ENCODE measurements at regions not wholly inside any gene's neighbourhood (a gene's known extent, or its start where the extent isn't known, plus 50 kb on each side); places are given as distances from the start of the nearest gene placed in this dataset.

- CTCF ChIA-PET (ENCODE audit: partially characterized antibody) = no interaction called here
- H3K9me3 ChIP-seq (ENCODE audit: insufficient read depth in 2 of 2, low read depth in 1 of 2, low read length in 1 of 2) = no peaks in the 10 kb centered on the region
- no peak overlapping the region for H3K9ac ChIP-seq (replicated peaks in 1 of 4; ENCODE audit: extremely low read depth in 1 of 4, low read depth in 3 of 4, low read length in 3 of 4)
- H2BK20ac ChIP-seq (ENCODE audit: low read length) = no peak overlapping the region
- no peaks in the 10 kb centered on the region for H3K36me3 ChIP-seq (ENCODE audit: control insufficient read depth in 2 of 4, insufficient read depth in 4 of 4, low read length in 3 of 4)
- no peaks in the 10 kb centered on the region for H4K20me1 ChIP-seq (replicated peaks in 1 of 2; ENCODE audit: control insufficient read depth in 1 of 2, insufficient read depth in 2 of 2, low read length in 2 of 2)
- H3K23ac ChIP-seq (ENCODE audit: insufficient read length) = no peak overlapping the region
- H3K23me2 ChIP-seq (ENCODE audit: low read depth, low read length) = no peaks in the 10 kb centered on the region
- no peaks in the 10 kb centered on the region for H3K79me1 ChIP-seq (ENCODE audit: low read depth, low read length)
- no peak overlapping the region for H2BK12ac ChIP-seq (ENCODE audit: low read depth, low read length)
- H3K27ac ChIP-seq (ENCODE audit: low read depth, low read length) = no peak overlapping the region
- H3K79me2 ChIP-seq (ENCODE audit: control insufficient read depth in 1 of 2, insufficient read depth in 2 of 2, low read length in 2 of 2) = no peaks in the 10 kb centered on the region
- H3K56ac ChIP-seq (replicated peaks; ENCODE audit: insufficient read length, low read depth, low read length) = no peak overlapping the region
- H2AK5ac ChIP-seq (ENCODE audit: low read depth, low read length) = no peak overlapping the region
- no peak overlapping the region for H4K91ac ChIP-seq (replicated peaks; ENCODE audit: insufficient read length, low read length)
- H3K14ac ChIP-seq (ENCODE audit: insufficient read length) = no peak overlapping the region
- H4K8ac ChIP-seq (ENCODE audit: extremely low read depth, insufficient read depth, low read length) = no peak overlapping the region
- H3K4me2 ChIP-seq (ENCODE audit: insufficient read depth in 1 of 2, low read depth in 2 of 2, low read length in 2 of 2) = no peak overlapping the region
- no peak overlapping the region for H3K18ac ChIP-seq (ENCODE audit: extremely low read depth, low read length)
- no peak for DNase-seq (ENCODE audit: low read depth in 1 of 2, low spot score in 2 of 2)
- no peak overlapping the region for H2AFZ ChIP-seq (ENCODE audit: low read length)
- no peak overlapping the region for H2BK15ac ChIP-seq (ENCODE audit: low read length)
- H2BK120ac ChIP-seq (replicated peaks; ENCODE audit: low read depth, low read length) = no peak overlapping the region
- no peak overlapping the region for H4K5ac ChIP-seq (ENCODE audit: insufficient read length, low read depth, low read length)
- H3K4me3 ChIP-seq (ENCODE audit: extremely low read depth in 1 of 4, insufficient read depth in 2 of 4, low read depth in 3 of 4, low read length in 4 of 4) = no peak overlapping the region
- POLR2A ChIA-PET (ENCODE audit: partially characterized antibody) = no interaction called here
- no peak for TF ChIP-seq RFX5 (IDR thresholded peaks at IDR 0.05; ENCODE audit: borderline replicate concordance, low read depth, low read length)
- TF ChIP-seq CHD2 (IDR thresholded peaks at IDR 0.05; ENCODE audit: low read length) = no peak
- no peak for TF ChIP-seq ASH2L (IDR thresholded peaks at IDR 0.05; ENCODE audit: low read length)
- no peak for TF ChIP-seq HDAC6 (IDR thresholded peaks at IDR 0.05; ENCODE audit: low read depth, low read length)
- TF ChIP-seq NRF1 (IDR thresholded peaks at IDR 0.05; ENCODE audit: low read depth, low read length) = no peak
- no peak for TF ChIP-seq POLR2A (IDR thresholded peaks at IDR 0.05; ENCODE audit: control extremely low read depth in 1 of 2, low read depth in 2 of 2, low read length in 2 of 2)
- no peak for TF ChIP-seq SIN3A (conservative IDR thresholded peaks at IDR 0.05 in 1 of 2, IDR thresholded peaks at IDR 0.05 in 1 of 2; ENCODE audit: low read depth in 1 of 2, low read length in 2 of 2)
- TF ChIP-seq NANOG (IDR thresholded peaks at IDR 0.05; ENCODE audit: insufficient read depth, low read depth, low read length, poor library complexity, severe bottlenecking) = no peak
- no peak for TF ChIP-seq ATF3 (IDR thresholded peaks at IDR 0.05; ENCODE audit: insufficient read depth, low read depth, low read length)
- TF ChIP-seq CBX5 (IDR thresholded peaks at IDR 0.05; ENCODE audit: low read depth, low read length) = no peak
- TF ChIP-seq MAX (IDR thresholded peaks at IDR 0.05) = no peak
- no peak for TF ChIP-seq CREB1 (IDR thresholded peaks at IDR 0.05)
- no peaks in the 10 kb centered on the region; a peak in 1 of 7 replicates for H3K27me3 ChIP-seq (replicated peaks in 1 of 4; ENCODE audit: control insufficient read depth in 3 of 4, extremely low read depth in 1 of 4, insufficient read depth in 3 of 4, low read length in 3 of 4)
- 89% methylated on average over 2 of the region's 2 CpGs; no CpG with 5 or more reads in 1 of the 2 experiments for WGBS, 2 experiments (ENCODE audit: extremely low coverage in 1 of 2, insufficient coverage in 1 of 2, insufficient read length in 1 of 2, insufficient replicate concordance in 2 of 2, low coverage in 1 of 2, low lambda C conversion rate in 2 of 2, missing lambda C conversion rate in 1 of 2)
- H3K4ac ChIP-seq (replicated peaks; ENCODE audit: insufficient read length, low read depth, low read length) = no peak overlapping the region
- H2BK5ac ChIP-seq (ENCODE audit: low read depth, low read length) = no peak overlapping the region
- peaks cover 0 to 3% (median 0%) of the 10 kb centered on the region in 4 experiments; a peak in 2 of 7 replicates for H3K4me1 ChIP-seq (replicated peaks in 1 of 4; ENCODE audit: control insufficient read depth in 3 of 4, insufficient read depth in 4 of 4, low read length in 3 of 4)
- FAIRE-seq = no peak
These were observed 109.3 kb downstream of the TBC1D30 start for GRCh38 chr12:64933791-64934190.
